Myocyte (in vitro differentiated cells): ENCODE measurements at regions not wholly inside any gene's neighbourhood (a gene's known extent, or its start where the extent isn't known, plus 50 kb on each side); places are given as distances from the start of the nearest gene placed in this dataset.

Experiments
- DNase-seq: peaks from one replicate; pipeline ENCODE4 v3.0.0-alpha.2; 2012; ENCODE audit warnings: low read depth

DNA sequence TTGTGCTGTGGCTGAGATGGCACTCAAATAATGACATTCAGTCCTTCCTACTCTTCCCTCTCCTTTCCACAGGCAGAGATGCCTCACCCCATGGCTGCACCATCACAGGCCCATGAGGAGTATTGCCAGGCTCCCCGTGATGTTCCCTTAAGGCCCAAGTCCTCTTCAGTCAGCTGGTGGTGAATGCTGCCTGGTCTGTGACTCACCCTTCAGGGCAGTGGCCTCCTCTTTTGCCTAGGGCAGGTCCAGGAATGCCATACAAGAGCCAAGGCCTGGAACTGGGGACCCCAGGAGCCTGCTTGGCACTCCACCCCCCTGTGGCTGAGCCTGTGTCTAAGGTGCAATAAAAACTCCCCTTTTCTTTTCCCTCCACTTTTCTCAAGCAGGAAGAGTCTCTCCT lies 144.2 kb upstream of the GEMIN8 start:
- DNase-seq, result no peak

DNA sequence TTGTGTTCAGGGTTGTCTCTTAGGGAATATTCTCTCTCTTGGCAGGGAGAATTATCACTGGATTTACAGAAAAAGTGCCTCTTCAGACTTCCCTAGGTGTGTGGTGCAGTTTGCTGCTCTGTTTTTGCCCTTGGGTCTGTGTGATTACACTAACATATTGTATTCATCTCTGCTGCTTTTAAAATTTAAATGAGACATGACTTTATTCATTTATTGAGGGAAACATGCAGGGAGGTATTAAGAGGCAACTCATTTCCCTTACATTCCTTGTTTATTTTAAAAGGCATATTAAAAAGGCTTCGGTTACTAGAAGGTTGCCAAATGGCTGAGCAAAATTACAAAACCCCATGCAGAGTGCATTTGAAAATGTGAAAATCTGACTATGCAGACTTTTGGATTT lies 135.1 kb upstream of the GEMIN8 start:
- DNase-seq, result no peak

DNA sequence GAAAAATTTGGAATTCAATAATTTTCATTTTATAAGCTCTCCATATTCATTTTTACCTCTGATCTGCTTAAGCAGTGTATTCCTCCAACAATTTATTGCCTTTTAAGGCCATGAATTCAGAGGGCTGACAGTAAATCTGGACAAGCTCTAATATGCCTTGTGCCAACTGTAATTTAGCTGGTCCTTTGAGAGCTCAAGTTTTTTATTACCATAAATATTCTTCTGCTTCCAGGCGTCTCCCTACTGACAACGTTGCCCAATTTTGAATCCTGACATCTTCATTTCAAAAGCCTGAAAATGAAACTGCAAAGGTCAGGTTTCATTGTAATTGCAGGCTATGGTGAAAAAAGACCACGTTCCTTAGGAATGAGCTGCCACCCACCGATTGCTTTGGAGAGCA lies 95.8 kb upstream of the GEMIN8 start:
- no peak for DNase-seq

DNA sequence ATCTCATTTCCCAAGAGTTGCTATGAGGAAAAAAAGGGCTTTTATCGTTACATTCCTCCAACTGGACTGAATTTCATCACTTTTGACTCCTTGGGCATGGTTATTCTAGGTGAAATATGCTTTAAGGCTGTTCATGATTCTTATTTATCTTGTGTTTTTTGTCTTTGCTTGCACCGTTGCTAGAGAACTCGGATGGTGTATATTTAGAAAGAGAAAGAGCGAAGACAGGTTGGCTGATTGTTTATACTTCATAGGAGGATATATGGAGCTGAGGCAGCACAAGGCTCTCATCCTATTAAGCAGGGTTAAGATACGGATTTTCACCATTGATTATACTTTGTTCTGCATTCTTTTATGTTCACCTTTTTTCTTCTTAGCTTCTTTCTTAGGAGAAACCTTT lies 94.9 kb upstream of the GEMIN8 start:
- DNase-seq, result no peak

DNA sequence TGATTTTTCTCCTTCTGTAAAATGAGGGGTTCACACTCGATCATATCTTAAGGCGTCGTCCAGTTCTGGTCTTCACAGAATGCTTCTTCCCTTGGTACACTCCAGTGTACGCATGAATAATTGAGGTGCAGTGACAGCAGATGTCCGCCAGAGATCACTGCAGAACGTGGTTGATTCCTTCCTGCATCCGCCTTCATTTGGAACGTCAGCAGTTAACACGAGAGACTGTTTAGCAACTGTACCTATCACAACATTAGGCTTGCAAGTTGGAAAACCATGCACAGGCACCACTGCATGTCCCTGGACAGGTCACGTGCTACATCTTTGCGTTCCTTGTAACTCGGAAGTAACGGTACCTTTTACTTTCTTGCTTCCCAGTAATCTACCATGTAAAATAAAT lies 66.0 kb upstream of the GEMIN8 start:
- DNase-seq, result peak; percentile 63

DNA sequence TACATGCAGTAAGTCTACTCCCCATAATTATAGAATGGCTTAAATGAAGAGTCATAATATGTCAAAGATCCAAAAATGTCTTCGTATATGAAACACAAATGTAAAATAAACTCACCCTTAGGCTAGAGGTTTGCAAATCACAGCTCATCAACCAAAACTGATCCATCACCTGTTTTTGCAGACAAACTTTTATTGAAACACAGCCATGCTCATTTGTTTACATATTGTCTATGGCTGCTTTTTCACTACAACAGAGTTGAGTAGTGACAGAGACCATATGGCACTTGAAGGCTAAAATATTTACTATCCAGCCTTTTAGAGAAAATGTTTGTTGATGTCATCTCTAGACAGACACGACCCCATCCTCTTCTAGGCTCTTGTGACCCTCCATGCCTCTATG lies 64.5 kb upstream of the GEMIN8 start:
- DNase-seq, result no peak

DNA sequence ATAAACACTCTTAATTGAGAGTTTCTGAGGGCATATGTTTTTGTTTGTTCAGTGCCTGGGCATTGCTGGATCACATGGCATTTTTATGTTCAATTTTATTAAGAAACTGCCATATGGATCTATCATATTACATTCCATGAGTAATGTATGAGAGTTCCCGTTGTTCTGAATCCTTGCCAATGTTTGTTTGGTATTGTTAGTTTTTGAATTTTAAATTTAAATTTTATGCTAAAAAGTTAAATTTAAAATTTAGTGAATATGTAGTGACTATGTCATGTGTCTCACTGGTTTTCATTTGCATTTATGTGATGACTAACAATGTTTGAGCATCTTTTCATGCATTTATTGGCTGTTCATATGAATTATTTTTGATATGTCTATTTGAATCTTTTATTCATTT lies 54.8 kb upstream of the GEMIN8 start:
- no peak for DNase-seq

DNA sequence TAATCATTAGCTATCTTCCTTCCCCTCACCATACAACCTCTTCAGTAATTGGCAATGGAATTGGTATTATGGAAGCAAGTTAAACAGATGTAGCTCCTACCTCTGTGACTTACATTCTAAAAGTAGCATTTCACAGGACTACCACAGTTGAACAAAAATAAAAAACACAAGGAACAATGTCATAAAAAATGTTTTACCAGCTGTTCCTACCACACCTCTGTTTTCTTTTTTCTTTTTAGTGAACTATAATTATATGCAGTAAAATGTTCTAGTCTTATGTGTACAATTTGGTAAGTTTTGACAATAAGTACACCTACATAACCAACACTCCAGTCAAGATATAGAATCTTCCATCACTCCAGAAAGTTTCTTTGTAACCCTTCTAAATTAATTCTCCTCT lies 54.1 kb upstream of the GEMIN8 start:
- no peak for DNase-seq

DNA sequence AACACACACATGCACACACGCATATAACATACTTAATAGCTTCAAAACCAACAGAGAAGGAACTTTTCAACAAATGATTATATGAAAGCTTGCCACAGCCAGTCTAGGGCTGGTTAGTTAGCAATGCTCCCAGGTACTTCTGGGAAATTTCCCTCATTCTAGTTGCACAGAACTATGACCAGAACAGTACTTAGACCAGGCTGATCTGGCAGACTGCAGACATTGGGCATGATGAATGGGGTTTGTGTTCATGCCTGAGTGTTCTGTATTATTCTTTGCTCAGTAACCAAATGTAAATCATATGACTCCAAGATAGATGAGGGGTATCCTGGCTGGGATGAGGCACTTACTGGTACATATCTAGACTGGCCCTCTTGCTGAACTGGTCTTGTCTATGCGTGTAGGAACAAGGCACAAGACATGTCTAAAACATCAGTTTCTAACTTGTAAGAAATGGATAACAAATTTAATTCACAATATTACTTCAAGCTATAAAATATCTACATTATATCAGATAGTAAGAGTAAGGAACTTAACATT lies 50.3 kb upstream of the GEMIN8 start:
- no peak for DNase-seq
